ENCODE measurements at regions not wholly inside any gene's neighbourhood (a gene's known extent, or its start where the extent isn't known, plus 50 kb on each side); places are given as distances from the start of the nearest gene placed in this dataset.

DNA sequence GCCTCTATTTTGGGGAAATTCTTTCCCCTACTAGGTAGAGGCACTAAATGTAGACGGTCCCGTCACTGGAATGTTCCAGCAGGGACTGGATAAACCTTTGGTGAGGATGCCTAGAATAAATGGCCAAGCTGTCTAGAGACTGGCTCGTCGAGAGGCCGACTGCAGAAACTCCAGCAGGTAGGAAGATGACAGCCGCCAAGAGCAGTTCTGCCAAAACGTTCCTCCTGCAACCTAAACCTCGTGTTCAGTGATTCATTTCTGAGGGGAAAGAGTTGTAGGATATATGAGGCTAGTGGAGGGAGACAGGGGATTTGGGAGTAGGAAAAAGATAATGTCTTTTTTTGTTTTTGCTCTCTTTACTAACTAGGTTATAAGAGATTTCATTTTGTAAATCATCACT is 184.7 kb upstream of the GDF10 start:
- DNase-seq (ENCODE audit: low spot score), result no peak

DNA sequence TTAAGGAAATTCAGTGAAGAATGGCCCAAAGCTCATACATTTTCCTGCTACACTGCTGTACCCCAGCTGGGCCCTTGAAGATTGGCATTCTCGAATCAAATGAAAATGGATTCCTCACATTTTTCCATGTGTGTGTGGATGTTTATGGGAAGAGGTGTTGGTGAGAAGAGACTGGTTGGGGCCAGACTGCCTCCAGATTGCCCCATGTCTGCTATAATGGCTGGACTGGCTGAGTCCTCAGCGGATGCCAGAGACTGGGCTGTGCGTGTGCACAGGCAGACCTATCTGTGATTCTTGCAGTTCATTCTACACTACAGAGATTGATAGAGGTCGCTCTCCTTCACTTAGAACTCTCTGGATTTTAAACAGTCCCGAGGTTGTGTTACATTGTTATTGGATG is 183.6 kb upstream of the GDF10 start:
- 84% methylated on average over 5 of the region's 5 CpGs for WGBS
- TF ChIP-seq NR2F2 (IDR thresholded peaks at IDR 0.05) (no peak), MAX (IDR thresholded peaks at IDR 0.05) (no peak)
- H3K4me1 ChIP-seq (ENCODE audit: control insufficient read depth in 4 of 4, insufficient read depth in 4 of 4, low read length in 3 of 4), result no peaks in the 10 kb centered on the region
- H3K27me3 ChIP-seq (ENCODE audit: control insufficient read depth in 4 of 4, insufficient read depth in 4 of 4, low read length in 3 of 4), result no peaks in the 10 kb centered on the region
- no peak overlapping the region for H3K9ac ChIP-seq (ENCODE audit: low read depth in 1 of 2, low read length in 2 of 2)
- no peaks in the 10 kb centered on the region for H3K9me3 ChIP-seq (ENCODE audit: control insufficient read depth in 4 of 4, low read length in 3 of 4)
- no peaks in the 10 kb centered on the region for H3K36me3 ChIP-seq (ENCODE audit: control insufficient read depth in 4 of 4, insufficient read depth in 3 of 4, low read depth in 1 of 4, low read length in 3 of 4)
- no peak overlapping the region for H3K27ac ChIP-seq (ENCODE audit: low read depth in 1 of 2, low read length in 2 of 2)
- DNase-seq (ENCODE audit: low spot score), result no peak
- no peak overlapping the region for H3K4me3 ChIP-seq (ENCODE audit: low read depth in 1 of 3, low read length in 3 of 3)

More for the DNA sequence above, 184.7 kb upstream of the GDF10 start:
- TF ChIP-seq RAD21 (IDR thresholded peaks at IDR 0.05) (no peak), YY1 (IDR thresholded peaks at IDR 0.05) (no peak), MAX (IDR thresholded peaks at IDR 0.05) (no peak), HNF4A (conservative IDR thresholded peaks at IDR 0.05) (no peak), GABPA (IDR thresholded peaks at IDR 0.05 in 1 of 2, conservative IDR thresholded peaks at IDR 0.05 in 1 of 2) (no peak), EGR1 (IDR thresholded peaks at IDR 0.05; ENCODE audit: low read depth in 2 of 2) (no peak), JUND (IDR thresholded peaks at IDR 0.05) (no peak), FOXA1 (IDR thresholded peaks at IDR 0.05) (no peak)
- TF ChIP-seq, protein P1, sequence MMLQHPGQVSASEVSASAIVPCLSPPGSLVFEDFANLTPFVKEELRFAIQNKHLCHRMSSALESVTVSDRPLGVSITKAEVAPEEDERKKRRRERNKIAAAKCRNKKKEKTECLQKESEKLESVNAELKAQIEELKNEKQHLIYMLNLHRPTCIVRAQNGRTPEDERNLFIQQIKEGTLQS (IDR thresholded peaks at IDR 0.05), result no peak
- Histone ChIP-seq H3K27ac (ENCODE audit: low read depth in 1 of 2, low read length in 2 of 2) (no peak overlapping the region), H3K9ac (ENCODE audit: low read depth in 1 of 2, low read length in 2 of 2) (no peak overlapping the region), H3K9me3 (ENCODE audit: control insufficient read depth in 4 of 4, low read length in 3 of 4) (no peaks in the 10 kb centered on the region), H3K4me3 (ENCODE audit: low read depth in 1 of 3, low read length in 3 of 3) (no peak overlapping the region), H3K36me3 (ENCODE audit: control insufficient read depth in 4 of 4, insufficient read depth in 3 of 4, low read depth in 1 of 4, low read length in 3 of 4) (no peaks in the 10 kb centered on the region), H3K27me3 (ENCODE audit: control insufficient read depth in 4 of 4, insufficient read depth in 4 of 4, low read length in 3 of 4) (no peaks in the 10 kb centered on the region), H3K4me1 (ENCODE audit: control insufficient read depth in 4 of 4, insufficient read depth in 4 of 4, low read length in 3 of 4) (no peaks in the 10 kb centered on the region)
- 81% methylated on average over 8 of the region's 8 CpGs for WGBS

GRCh38 chr10:47118326-47118725 is 181.7 kb upstream of the GDF10 start:
- Histone ChIP-seq H3K4me1 (ENCODE audit: control insufficient read depth in 4 of 4, insufficient read depth in 4 of 4, low read length in 3 of 4) (no peaks in the 10 kb centered on the region), H3K36me3 (ENCODE audit: control insufficient read depth in 4 of 4, insufficient read depth in 3 of 4, low read depth in 1 of 4, low read length in 3 of 4) (no peaks in the 10 kb centered on the region), H3K27ac (ENCODE audit: low read depth in 1 of 2, low read length in 2 of 2) (no peak overlapping the region), H3K27me3 (ENCODE audit: control insufficient read depth in 4 of 4, insufficient read depth in 4 of 4, low read length in 3 of 4) (no peaks in the 10 kb centered on the region), H3K4me3 (ENCODE audit: low read depth in 1 of 3, low read length in 3 of 3) (no peak overlapping the region), H3K9ac (ENCODE audit: low read depth in 1 of 2, low read length in 2 of 2) (no peak overlapping the region), H3K9me3 (ENCODE audit: control insufficient read depth in 4 of 4, low read length in 3 of 4) (no peaks in the 10 kb centered on the region)
- DNase-seq (ENCODE audit: low spot score), result no peak
- no peak for TF ChIP-seq FOXA1 (IDR thresholded peaks at IDR 0.05)
- no peak for TF ChIP-seq GABPA (IDR thresholded peaks at IDR 0.05 in 1 of 2, conservative IDR thresholded peaks at IDR 0.05 in 1 of 2)
- TF ChIP-seq FOXA2 (IDR thresholded peaks at IDR 0.05), result no peak
- no peak for TF ChIP-seq CTCF (IDR thresholded peaks at IDR 0.05; ENCODE audit: low read depth, low read length, missing input control)
- TF ChIP-seq HNF4G (IDR thresholded peaks at IDR 0.05), result no peak
- TF ChIP-seq YY1 (IDR thresholded peaks at IDR 0.05), result no peak
- no peak for TF ChIP-seq NR2F2 (IDR thresholded peaks at IDR 0.05)
- TF ChIP-seq HNF4A (conservative IDR thresholded peaks at IDR 0.05), result no peak
- TF ChIP-seq, protein P2, sequence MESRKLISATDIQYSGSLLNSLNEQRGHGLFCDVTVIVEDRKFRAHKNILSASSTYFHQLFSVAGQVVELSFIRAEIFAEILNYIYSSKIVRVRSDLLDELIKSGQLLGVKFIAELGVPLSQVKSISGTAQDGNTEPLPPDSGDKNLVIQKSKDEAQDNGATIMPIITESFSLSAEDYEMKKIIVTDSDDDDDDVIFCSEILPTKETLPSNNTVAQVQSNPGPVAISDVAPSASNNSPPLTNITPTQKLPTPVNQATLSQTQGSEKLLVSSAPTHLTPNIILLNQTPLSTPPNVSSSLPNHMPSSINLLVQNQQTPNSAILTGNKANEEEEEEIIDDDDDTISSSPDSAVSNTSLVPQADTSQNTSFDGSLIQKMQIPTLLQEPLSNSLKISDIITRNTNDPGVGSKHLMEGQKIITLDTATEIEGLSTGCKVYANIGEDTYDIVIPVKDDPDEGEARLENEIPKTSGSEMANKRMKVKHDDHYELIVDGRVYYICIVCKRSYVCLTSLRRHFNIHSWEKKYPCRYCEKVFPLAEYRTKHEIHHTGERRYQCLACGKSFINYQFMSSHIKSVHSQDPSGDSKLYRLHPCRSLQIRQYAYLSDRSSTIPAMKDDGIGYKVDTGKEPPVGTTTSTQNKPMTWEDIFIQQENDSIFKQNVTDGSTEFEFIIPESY (IDR thresholded peaks at IDR 0.05), result no peak
- TF ChIP-seq RAD21 (IDR thresholded peaks at IDR 0.05), result no peak
- WGBS, result 83% methylated on average over 6 of the region's 6 CpGs

Measured in liver (tissue), 8 donors.